ENCODE measurements at regions not wholly inside any gene's neighbourhood (a gene's known extent, or its start where the extent isn't known, plus 50 kb on each side); places are given as distances from the start of the nearest gene placed in this dataset.
"Not testable (repeated sequence)": the region's sequence is repeated elsewhere in the genome, so short reads cannot be mapped to it uniquely, and the experiment has no call there.

DNA sequence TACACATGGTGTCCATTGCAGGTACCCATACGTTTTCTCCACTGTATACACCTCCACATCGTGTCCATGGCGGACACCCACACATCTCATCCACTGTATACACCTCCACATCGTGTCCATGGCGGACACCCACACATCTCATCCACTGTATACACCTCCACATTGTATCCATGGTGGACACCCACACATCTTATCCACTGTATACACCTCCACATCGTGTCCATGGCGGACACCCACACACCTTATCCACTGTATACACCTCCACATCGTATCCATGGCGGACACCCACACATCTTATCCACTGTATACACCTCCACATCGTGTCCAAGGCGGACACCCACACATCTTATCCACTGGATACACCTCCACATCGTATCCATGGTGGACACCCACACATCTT is 50.4 kb upstream of the TTC34 start:
- not testable (repeated sequence) for DNase-seq

DNA sequence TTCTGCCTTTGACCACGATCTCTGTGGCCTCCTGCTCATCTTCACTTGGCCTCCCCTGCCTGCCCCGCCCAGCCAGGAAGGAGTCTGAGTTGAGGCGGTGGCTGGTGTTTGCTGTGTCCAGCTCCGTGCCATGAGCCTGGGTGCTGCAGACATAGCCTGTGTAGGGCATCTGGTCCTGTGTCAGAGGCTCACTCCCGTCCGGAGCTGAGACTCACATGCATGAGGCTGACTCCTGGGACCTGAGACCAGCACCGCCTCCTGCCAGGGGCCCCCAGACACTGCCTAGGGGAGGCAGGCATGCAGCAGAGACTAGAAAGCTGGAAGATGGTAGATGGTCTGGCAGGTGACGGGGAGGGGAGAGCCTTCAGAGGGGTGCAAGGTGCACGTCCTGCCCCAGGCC is 52.2 kb upstream of the TTC34 start:
- DNase-seq: no peak

DNA sequence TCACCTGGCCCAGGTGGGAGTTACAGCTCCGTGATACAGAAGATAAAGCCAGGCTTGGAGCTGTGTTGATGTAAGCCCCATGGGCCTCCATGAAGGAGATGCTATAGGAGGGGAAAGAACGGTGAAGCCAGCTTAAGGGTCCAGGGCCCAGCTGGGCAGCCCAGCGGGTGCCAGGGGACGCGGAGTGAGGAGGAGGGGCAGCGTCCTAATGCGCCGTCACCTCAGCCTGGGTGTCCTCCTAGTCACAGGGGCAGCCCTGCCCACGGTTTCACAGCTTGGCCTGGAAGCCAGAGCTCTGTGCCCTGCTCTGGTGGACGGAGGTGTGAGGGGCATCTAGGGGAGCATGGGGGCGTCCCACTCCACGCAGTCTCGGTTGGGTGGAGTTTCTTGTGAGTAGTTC is 52.7 kb upstream of the TTC34 start:
- no peak for DNase-seq

DNA sequence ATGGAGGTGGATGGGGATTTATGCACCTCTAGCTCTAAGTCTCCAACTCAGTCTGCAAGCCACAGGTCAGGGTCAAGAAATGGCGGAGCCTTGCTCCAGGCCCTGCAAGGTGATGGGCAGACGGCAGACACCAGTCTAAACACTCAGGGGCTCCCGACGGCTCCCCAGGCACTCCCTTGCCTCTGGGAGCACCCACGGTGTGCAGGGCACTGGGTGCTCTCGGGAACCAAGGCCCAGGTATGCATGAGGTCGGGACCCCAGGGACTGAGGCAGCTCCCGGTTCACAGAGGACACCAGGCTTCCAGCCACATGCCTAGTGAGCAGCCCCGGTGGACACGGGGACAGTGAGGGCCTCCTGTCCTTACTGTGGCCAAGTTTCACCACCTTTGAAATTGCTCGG is 53.1 kb upstream of the TTC34 start:
- DNase-seq: no peak

DNA sequence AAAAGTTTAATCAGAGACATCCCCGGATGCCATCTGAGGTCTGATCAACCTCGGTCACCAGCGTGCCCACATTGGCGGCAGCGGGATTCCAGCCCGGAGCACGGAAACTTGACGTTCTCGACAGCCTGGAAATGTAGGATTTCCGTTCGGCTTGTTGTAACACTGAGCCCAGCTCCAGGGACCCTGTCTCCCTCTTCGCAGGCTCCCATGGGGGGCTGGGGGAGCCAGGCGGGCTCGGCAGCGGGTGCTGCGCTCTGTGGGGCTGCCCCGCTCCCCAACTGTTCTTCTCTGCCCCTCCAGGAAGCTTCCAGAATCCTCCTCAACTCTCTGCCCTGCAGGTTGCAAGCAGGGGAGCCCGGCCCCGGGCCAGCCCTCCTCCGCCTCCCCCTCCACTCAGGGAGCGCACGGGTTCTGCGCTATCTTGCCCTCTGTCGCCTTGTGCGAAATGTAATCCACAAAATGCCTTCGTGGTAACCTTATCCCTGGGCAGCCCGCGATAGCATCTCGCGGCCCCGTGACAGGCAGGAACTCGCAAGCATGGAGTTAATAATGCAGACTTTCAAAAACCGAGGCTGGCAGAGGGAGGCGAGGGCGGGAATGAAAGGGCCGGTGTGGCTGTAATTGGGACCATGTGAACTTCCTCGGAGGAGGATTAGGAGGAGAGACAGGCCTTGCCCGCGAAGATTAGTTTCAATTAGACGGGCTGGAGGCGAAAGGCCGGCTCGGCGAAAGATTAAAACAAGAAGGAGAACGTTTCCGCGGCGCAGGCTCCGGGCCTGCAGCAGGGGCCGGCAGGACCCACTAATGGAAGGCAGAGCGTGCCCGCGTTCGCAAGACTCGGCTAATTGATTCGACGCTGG is 53.9 kb upstream of the TTC34 start:
- no peak for DNase-seq

DNA sequence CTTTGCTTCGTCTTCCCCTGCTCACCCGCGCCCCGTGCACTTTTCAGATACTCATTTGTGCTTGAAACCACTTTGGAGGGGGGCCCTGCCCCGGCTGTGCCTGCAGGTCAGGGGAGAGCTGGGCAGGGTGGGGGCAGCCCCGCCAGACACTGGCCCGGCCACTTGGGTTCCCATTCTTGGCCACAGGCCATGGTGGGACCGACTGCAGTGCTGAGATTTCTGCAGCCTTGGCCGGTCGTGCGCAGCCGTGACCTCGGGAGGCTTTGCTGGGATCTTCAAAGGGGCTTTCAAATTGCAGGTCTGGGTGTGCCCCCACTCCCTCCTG is 54.5 kb upstream of the TTC34 start:
- no peak for DNase-seq

DNA sequence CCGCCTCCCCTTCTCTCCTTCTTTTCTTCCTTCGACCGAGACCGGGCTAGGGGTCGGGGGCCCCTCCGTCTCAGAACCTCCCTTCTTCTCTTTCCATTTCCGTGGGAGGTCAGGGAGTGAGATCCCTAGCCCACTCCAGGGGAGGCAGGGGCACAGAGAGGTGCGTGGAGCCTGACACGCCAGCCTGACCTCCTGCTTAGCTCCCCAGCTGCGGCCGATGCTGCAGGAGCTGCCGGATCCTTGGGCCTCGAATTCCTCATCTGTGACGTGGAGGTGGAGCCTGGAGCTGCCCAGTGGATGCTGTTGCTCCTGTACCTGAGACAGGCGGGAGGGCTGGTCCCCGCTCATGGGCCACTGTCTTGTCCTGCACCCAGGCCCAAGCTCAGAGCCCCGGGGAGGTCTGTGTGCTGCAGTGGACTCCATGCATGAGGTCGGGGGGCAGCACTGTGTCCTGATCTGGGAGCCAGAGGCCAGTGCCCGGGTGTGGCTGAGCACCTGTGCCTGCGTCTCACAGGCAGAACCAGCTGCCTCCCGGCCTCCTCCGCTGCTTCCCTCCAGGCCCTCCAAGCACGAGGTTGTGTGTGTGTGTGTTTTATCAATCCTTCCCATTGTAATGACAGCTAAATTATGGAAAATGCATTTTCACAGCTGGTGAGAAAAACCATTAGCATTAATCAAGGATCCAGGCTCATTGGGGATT is 55.3 kb upstream of the TTC34 start:
- DNase-seq: no peak

DNA sequence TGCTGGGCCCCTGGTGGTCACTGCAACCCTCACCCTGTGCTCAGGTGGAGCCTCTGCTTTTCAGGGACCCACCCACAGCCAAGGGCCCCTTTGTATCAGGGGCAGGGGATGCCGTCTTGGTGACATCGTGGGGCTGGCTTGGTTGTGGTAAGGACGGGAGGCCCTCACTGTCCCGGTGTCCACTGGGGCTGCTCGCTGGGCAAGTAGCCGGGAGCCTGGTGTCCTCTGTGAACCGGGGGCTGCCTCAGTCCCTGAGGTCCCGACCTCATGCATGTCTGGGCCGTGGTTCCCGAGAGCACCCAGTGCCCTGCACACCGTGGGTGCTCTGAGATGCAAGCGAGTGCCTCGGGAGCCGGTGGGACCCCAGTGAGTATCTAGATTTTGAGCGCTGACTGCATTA is 56.0 kb upstream of the TTC34 start:
- no peak for DNase-seq

DNA sequence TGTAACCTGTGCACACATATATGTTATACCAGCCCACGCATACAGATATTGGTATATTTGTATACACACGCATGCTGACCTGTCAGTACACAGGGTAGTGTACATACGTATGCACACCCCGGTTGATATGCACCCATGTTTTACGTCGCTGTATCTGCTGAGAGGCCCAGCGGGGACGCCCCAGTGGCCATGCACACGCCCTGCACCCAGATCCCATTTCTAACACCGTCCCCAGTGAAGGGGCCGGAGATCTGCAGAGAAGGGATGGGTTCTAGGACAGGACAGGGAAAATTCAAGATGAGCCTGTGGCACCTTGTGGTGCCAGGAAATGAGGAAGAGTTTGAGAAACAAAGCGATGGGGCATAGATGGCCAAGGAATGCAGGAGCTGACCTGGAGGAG is 57.2 kb upstream of the TTC34 start:
- DNase-seq: no peak

DNA sequence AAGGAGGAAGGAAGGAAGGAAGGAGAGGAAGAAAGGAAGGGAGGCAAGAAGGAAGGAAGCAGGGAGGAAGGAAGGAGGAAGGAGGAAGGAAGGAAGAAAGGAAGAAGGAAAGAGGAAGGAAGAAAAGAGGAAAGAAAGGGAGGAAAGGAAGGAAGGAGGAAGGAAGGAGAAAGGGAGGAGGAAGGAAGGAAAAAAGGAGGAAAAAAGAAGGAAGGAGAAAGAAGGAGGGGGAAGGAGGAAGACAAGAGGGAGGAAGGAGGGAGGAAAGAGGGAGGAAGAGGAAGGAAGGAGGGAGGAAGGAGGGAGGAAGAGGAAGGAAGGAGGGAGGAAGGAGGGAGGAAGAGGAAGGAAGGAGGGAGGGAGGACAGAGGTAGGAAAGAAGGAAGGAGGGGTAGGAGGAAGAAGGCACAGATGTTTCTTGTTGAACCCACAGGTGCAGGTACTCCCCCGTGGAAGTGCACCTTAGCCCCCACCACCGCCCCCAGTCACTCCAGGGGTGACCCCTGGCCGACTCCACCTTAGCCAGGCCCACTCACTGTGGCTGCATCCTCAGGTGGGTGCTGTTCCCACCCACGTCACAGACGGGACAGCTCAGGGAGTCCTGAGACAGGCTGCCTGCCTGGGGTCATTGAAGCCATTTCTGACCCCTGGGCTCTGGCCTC is 57.9 kb upstream of the TTC34 start:
- DNase-seq: no peak

DNA sequence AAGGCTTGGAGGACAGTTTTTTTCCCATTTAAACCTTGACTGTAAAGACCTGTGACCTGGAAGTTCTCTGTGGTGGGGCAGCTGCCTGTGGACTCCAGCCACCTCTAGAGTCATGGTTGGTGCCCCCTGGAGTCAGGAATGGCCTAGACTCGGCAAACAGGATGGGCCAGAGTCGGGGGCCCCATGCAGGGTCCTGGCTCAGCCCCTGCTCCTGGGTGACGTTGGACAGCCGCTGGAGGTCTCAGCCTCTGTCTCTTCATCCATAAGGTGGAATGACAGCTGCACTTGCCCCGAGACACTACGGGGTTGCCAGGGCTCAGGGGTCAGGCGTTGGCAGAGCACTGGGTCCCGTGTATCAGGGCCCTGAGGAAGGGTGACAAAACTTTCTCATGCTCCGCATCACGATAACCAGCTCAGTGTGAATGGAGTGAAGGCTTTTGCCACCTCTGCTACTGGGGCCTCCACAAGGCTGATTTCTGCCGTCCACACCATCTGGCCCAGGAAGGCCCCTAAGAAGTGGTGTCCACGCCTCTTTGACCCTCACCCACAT is 58.5 kb upstream of the TTC34 start:
- no peak for DNase-seq

DNA sequence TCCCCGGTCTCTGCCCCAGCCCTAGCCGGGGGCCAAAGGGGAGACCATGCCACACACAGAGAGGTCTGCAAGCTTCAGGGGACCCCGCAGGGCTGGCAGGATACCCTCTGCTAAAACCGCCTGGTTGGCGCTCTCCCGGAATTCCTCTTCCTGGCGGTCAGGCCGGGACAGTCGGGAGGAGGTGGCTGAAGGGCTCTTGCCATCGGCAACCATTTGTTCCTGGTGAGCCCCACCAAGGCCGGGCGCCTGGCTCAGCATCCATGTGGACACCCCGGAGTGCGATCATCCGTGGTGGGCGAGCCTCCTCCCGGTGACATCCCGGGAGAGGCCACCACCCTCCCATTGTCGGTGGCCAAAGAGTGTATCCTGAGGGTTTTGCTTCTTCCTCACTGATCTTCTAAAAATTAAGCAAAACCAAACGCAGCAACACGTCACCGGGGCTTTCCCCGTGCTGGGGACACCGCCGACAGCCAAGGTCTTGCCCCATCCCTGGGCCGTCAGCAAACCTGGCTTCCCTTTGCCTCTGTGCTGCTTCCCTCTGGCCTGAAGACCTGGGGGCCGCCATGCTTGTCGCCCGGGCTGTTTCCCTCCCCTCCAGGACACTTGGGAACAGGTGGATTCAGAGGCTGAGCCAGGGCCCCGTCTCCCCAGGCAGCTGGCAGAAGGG is 59.1 kb upstream of the TTC34 start:
- DNase-seq: no peak

DNA sequence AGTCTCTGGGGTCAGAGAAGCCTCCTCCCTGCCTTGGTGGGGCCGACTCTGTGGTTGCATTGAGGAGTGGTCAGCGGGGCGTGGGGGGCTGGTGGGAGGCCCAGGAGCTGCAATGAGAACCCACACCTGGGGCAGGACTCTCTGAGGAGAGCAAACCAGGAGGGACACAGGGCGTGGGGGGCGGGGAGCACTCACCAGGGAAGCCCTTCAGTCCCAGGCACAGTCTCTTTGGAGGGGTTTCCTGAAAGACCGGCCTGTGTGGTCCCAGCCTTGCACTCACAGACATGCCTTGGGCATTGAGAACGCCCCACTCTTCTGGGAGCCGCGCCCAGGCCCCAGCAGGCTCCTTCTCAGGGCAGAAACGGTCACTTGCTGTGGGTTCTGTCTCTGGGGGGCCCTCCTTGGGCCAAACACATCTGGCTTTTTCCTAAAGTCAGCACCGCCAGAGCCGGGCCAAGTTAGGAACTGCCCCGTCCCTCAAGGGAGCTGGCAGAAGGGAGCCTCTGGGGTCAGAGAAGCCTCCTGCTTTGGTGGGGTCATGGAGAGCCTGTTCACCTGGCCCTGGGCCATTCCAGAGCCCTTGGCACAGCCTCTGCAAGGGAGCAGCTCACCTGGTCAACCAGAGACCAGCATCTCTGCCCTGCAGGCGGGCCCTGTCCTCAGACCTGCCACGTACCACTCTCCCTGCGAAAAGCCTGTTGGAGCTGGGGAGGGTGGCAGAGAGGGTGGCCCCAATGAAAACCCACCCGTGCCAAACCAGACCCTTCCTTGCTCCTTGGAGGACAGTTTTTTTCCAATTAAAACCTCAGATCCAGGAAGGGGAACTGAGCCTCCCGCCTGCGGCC is 59.9 kb upstream of the TTC34 start:
- DNase-seq: no peak

DNA sequence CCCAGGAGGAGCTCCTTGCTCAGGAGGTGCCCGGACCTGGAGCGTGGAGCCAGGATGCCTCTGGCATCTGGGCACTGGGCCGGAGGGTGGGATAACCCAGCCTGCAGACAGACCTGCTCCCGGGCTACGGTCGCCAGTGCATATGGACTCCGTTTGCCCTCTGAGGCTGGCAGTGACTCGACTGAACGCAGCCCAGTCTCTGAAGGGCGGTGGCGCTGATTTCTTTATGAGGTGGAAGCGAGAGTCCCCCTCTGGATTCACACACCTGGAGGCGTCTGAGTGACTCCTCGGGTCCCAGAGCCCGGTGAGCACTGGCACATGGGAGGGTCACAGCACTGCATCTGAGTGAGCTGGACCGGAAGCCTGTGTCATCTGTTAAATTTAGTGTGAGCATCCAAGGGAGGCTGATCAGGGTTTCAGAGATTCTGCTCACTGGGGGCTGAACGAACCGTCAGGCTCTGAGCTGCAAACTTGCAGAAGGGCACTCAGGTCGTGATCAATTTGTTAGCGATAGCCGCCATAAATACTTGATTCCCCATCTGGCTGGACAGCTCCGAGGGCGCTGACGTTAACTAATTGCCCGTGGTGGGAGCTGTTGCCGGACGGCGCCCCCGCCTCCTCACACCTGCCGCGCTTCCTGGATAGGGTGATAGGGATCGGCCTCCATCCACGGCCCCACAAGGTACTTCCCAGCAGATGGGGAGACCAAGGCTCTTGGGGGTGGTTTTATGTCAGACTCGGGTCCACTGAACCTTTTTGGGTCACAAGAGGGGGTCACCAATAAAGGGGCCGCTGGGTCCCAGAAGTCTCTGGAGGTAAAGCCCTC is 60.7 kb upstream of the TTC34 start:
- no peak for DNase-seq

DNA sequence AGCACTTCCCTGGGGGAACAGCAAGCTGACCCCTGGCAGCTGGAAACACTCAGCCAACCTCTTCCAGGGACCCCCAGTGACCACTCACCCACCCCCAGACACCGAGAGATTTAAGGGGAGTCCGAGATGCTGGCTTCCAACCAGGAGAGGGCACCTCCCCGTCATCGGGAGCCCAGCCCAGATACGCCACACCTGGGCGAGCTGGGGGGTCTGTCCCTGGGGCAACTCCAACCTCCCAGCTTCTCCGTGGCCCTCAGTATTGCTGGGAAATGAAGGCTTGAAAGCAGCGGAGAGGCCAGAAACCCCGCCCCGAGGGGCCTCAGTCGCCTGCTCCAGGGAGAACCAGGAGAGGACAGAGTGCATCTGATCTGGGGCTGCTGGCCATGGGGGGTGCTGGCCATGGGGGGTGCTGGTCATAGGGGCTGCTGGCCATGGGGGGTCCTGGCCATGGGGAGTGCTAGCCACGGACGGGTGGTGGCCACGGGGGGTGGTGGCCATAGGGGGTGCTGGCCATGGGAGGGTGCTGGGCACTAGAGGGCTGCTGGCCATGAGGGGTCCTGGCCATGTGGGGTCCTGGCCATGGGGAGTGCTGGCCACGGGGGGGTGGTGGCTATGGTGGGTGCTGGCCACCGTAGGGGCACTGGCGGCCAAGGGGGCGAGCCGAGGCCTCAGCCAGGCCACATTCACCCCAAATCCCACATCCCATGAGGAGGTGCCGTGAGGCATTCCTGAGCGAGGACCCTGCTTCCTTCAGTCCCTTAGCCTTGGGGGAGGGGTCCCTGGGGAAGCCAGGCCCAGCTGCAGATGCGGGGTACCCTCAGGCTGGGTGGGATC is 61.5 kb upstream of the TTC34 start:
- DNase-seq: no peak

DNA sequence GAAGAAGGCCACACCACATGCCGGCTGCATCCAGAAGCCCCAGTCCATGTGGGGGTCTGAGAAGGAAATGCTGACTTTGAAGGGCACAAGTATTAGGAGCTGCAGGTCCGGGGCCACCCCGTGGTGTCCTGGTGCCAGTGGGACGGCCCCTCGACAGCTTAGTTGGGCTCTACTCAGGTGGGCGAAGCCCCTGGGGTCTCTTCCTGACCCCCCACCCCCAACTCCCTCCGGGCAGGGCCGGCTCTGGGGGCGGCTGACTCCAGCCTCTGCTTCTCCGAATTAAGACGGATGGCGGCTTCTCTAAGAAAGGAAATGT is 62.1 kb upstream of the TTC34 start:
- no peak for DNase-seq

DNA sequence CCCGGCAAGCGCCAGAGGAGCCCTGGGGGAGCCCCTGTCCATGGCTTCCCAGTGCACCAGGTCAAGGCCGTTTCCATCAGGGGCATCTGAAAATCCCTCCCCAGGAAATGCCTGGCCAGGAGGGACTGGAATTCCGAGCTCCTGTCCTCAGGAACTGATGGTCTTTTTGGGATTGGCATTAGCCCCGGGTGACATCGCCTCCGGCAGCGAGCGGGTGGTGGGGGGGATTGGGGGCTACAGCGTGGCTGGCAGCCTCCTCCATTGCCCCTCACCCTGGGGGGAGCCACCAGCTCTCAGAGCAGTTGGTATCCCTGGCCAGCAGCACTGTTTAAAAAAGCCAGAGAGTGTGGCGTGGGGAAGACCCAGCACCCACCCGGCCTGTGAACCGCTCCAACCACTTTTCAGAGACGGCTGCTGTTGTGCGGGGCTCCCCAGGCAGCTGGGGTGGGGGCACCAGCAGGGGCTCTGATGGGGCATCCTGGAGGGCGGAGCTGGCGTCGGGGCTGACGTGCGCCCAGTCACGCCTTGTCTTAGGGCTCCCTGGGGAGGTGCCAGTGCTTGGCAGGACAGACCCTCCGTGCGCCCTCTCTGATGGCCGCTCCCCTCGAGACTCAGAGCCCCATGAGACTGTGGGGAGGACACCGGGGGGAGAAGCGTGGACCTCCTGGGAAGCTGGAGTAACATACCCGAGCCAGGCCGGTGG is 62.9 kb upstream of the TTC34 start:
- DNase-seq: no peak

DNA sequence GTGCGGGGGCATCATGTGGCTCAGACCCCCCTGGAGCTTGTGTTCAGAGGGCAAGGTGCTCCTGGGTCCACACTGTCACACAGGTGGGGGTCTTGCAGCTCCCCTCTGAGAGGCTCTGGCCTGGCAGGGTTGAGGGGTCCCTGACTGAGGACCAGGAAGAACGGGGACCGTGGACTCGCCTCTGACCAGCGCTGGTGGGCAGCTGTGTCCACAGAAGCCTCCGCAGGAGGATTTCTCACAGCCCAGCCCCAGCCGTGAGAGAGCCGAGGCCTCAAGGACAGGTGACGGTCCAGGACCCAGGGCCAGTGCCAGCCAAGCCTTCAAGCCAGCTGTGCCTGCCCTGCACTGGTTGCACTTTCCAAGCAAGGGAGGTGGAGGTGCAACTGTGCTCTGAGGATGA is 63.5 kb upstream of the TTC34 start:
- DNase-seq: no peak

DNA sequence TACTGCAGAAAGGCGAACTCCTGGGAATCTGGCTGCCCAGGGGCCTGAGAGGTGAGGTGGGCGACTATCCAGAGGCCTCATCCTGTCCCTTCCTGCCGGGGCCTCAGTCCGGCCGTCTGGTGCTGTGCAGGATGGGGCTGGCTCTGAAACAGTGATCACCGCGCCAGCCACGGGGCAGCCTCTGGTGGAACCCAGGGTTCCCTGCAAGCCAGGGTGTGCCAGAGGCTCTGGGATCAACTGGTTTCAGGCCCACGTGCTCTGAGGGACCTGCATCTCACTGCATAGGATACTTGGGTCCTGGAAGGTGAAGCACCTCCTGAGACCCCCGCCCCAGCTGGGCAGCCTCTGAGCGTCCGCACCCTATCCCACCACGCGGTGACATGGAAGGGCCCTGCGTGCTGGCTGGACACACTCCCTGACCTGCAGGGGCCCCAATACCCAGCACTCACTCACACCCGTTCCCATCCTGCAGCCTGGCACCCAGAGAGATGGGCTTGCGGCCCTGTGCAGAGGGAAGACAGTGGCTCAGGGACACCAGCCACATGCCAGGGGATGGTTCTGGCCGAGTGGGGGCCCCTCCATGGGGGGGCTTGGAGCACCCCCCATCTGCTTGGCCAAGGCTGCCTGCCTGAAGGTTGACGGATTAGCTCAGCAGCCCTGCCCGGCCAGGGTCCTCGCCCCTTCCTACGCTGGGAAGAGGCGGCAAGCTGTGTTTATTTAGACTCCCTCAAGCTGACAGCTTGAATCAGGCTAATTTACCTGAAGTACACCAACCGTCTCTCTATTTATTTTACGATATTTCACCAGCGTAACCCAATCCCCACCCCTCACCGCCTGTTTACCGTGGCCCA is 64.3 kb upstream of the TTC34 start:
- DNase-seq: no peak

Data from activated naive CD4-positive, alpha-beta T cell treated with anti-CD3 and anti-CD28 coated beads, Interleukin-2, amount 50 U/mL, for 16 hours (primary cell).